Natural killer cell (primary cell): ENCODE measurements at regions not wholly inside any gene's neighbourhood (a gene's known extent, or its start where the extent isn't known, plus 50 kb on each side); places are given as distances from the start of the nearest gene placed in this dataset.

Experiments used
- ATAC-seq, 3 donors: fragments of 150-1000 bp in 2 of 3; fragments of 200-7000 bp in 1 of 3; cut with Tn5 transposase; 1 replicate in 1 of 3; 2 replicates in 2 of 3; pipeline ENCODE4 v1.10.0; 2021; ENCODE audit warnings: mild to moderate bottlenecking in 2 of 3, moderate library complexity in 2 of 3
- DNase-seq, 2 donors: peaks; one replicate each; pipeline versions ENCODE4 v3.0.0 to v3.0.0-alpha.2; 2013 to 2021; ENCODE audit warnings: mixed read lengths in 1 of 2
- H3K27ac ChIP-seq: one replicate; pipeline ENCODE4 v1.5.1; 2013; ENCODE audit warnings: mild to moderate bottlenecking, low read length
- H3K27me3 ChIP-seq: one replicate; pipeline ENCODE4 v1.6.1; 2013; ENCODE audit warnings: low read length; ENCODE audit not compliant: control insufficient read depth, insufficient read depth
- H3K36me3 ChIP-seq: one replicate; pipeline ENCODE4 v1.6.1; 2013; ENCODE audit warnings: low read length; ENCODE audit not compliant: control insufficient read depth, insufficient read depth
- H3K4me1 ChIP-seq: one replicate; pipeline ENCODE4 v1.6.1; 2013; ENCODE audit warnings: low read length; ENCODE audit not compliant: control insufficient read depth, insufficient read depth
- H3K4me3 ChIP-seq: one replicate; pipeline ENCODE4 v1.5.1; 2013; ENCODE audit warnings: low read length
- H3K9me3 ChIP-seq: one replicate; pipeline ENCODE4 v1.6.1; 2013; ENCODE audit warnings: low read length; ENCODE audit not compliant: control insufficient read depth, insufficient read depth
- H3K27ac Mint-ChIP-seq, 2 donors: one replicate each; pipeline ENCODE4 v1.8.0; 2022; ENCODE audit warnings: mild to moderate bottlenecking in 2 of 2, mixed read lengths in 2 of 2, moderate library complexity in 1 of 2
- H3K27me3 Mint-ChIP-seq, 2 donors: one replicate each; pipeline ENCODE4 v1.8.0; 2022; ENCODE audit warnings: low read depth in 2 of 2, mixed read lengths in 2 of 2
- H3K36me3 Mint-ChIP-seq: one replicate; pipeline ENCODE4 v1.8.0; 2022; ENCODE audit warnings: mixed read lengths
- H3K4me1 Mint-ChIP-seq, 2 donors: one replicate each; pipeline ENCODE4 v1.8.0; 2022; ENCODE audit warnings: mixed read lengths in 2 of 2
- H3K4me3 Mint-ChIP-seq: one replicate; pipeline ENCODE4 v1.8.0; 2022; ENCODE audit warnings: mild to moderate bottlenecking, moderate library complexity, mixed read lengths
- H3K9me3 Mint-ChIP-seq, 2 donors: one replicate each; pipeline ENCODE4 v1.8.0; 2022; ENCODE audit warnings: mixed read lengths in 2 of 2
- CTCF ChIP-seq: fragments of 200-600 bp; IDR thresholded peaks from one replicate; pipeline ENCODE4 v1.8.0; 2022; ENCODE audit warnings: antibody characterized with exemption
- WGBS: methylation state at CpG from one replicate; pipeline ENCODE4 v1.1.7; 2013; ENCODE audit warnings: missing lambda C conversion rate; ENCODE audit not compliant: insufficient coverage; 5-methylcytosine and 5-hydroxymethylcytosine counted together
- intact Hi-C: fragments of 100-400 bp; cut with micrococcal nuclease; formaldehyde crosslinking; loops from one replicate; pipeline ENCODE4 v1.14.2; 2022

- no peaks in the 10 kb centered on the region for H3K36me3 ChIP-seq
- H3K4me1 Mint-ChIP-seq = no peaks in the 10 kb centered on the region
- intact Hi-C loops = no loop called here
- no peak for ATAC-seq
- no peak overlapping the region for H3K27ac Mint-ChIP-seq
- H3K4me3 ChIP-seq = no peak overlapping the region
- DNase-seq = no peak
- no peaks in the 10 kb centered on the region for H3K4me1 ChIP-seq
- no peak for TF ChIP-seq CTCF
- WGBS = 91% methylated on average over 4 of the region's 4 CpGs
- no peak overlapping the region for H3K27ac ChIP-seq
- no peaks in the 10 kb centered on the region for H3K9me3 ChIP-seq
- no peaks in the 10 kb centered on the region for H3K27me3 Mint-ChIP-seq
- no peaks in the 10 kb centered on the region for H3K36me3 Mint-ChIP-seq
- H3K27me3 ChIP-seq = no peaks in the 10 kb centered on the region
- no peak overlapping the region for H3K4me3 Mint-ChIP-seq
- H3K9me3 Mint-ChIP-seq = no peaks in the 10 kb centered on the region
Measured at GRCh38 chr5:82992646-82993045, 84.5 kb downstream of the TMEM167A start.

- no peaks in the 10 kb centered on the region for H3K27me3 Mint-ChIP-seq
- intact Hi-C loops = no loop called here
- H3K4me1 Mint-ChIP-seq = no peaks in the 10 kb centered on the region
- Histone ChIP-seq H3K27me3 (no peaks in the 10 kb centered on the region), H3K36me3 (no peaks in the 10 kb centered on the region), H3K4me3 (no peak overlapping the region), H3K27ac (no peak overlapping the region), H3K4me1 (no peaks in the 10 kb centered on the region), H3K9me3 (no peaks in the 10 kb centered on the region)
- DNase-seq (no peak), ATAC-seq (no peak)
- no peak overlapping the region for H3K4me3 Mint-ChIP-seq
- no peaks in the 10 kb centered on the region for H3K9me3 Mint-ChIP-seq
- no peaks in the 10 kb centered on the region for H3K36me3 Mint-ChIP-seq
- H3K27ac Mint-ChIP-seq = no peak overlapping the region
- no peak for TF ChIP-seq CTCF
- WGBS = 28% methylated on average over 4 of the region's 8 CpGs
Measured at GRCh38 chr5:82991678-82992323, 85.4 kb downstream of the TMEM167A start.

- no peaks in the 10 kb centered on the region for H3K4me1 ChIP-seq
- no peaks in the 10 kb centered on the region for H3K9me3 ChIP-seq
- Mint-ChIP-seq H3K27ac (no peak overlapping the region), H3K9me3 (no peaks in the 10 kb centered on the region), H3K4me3 (no peak overlapping the region), H3K4me1 (no peaks in the 10 kb centered on the region), H3K27me3 (no peaks in the 10 kb centered on the region), H3K36me3 (no peaks in the 10 kb centered on the region)
- no peak for TF ChIP-seq CTCF
- ATAC-seq (no peak), DNase-seq (no peak)
- H3K27me3 ChIP-seq = no peaks in the 10 kb centered on the region
- no peak overlapping the region for H3K27ac ChIP-seq
- intact Hi-C loops = no loop called here
- no peaks in the 10 kb centered on the region for H3K36me3 ChIP-seq
- WGBS = 82% methylated on average over 4 of the region's 4 CpGs
- no peak overlapping the region for H3K4me3 ChIP-seq
Measured at GRCh38 chr5:82991059-82991458, 86.1 kb downstream of the TMEM167A start.

- 80% methylated on average over 1 of the region's 2 CpGs for WGBS
- TF ChIP-seq CTCF = no peak
- no peak overlapping the region for H3K27ac ChIP-seq
- H3K4me1 ChIP-seq = no peaks in the 10 kb centered on the region
- Mint-ChIP-seq H3K9me3 (no peaks in the 10 kb centered on the region), H3K36me3 (no peaks in the 10 kb centered on the region), H3K27ac (no peak overlapping the region), H3K4me3 (no peak overlapping the region), H3K4me1 (no peaks in the 10 kb centered on the region), H3K27me3 (no peaks in the 10 kb centered on the region)
- no peaks in the 10 kb centered on the region for H3K9me3 ChIP-seq
- H3K36me3 ChIP-seq = no peaks in the 10 kb centered on the region
- no peak for DNase-seq
- intact Hi-C loops = no loop called here
- H3K27me3 ChIP-seq = no peaks in the 10 kb centered on the region
- no peak for ATAC-seq
- no peak overlapping the region for H3K4me3 ChIP-seq
Measured at GRCh38 chr5:82987188-82987587, 90.0 kb downstream of the TMEM167A start.
